Gastroesophageal sphincter (tissue), 4 donors: ENCODE measurements at regions not wholly inside any gene's neighbourhood (a gene's known extent, or its start where the extent isn't known, plus 50 kb on each side); places are given as distances from the start of the nearest gene placed in this dataset.
"Not testable (repeated sequence)": the region's sequence is repeated elsewhere in the genome, so short reads cannot be mapped to it uniquely, and the experiment has no call there.

Source experiments
- ATAC-seq: fragments of 150-250 bp; one replicate; pipeline ENCODE4 v1.9.1; 2016; ENCODE audit warnings: mild to moderate bottlenecking, moderate library complexity
- H3K27ac ChIP-seq, 4 donors: fragments of 200-600 bp; sonication (generic) in 3 of 4; 1 replicate in 3 of 4; 2 replicates in 1 of 4; pipeline ENCODE4 v1.5.1; 2016 to 2019
- H3K27me3 ChIP-seq: fragments of 200-600 bp; sonication (generic); one replicate; pipeline ENCODE4 v1.5.1; 2019
- H3K36me3 ChIP-seq, 2 donors: fragments of 200-600 bp; sonication (generic); one replicate each; pipeline ENCODE4 v1.5.1; 2019; ENCODE audit warnings: control low read depth in 1 of 2
- H3K4me1 ChIP-seq, 3 donors: fragments of 200-600 bp; sonication (generic); 1 replicate in 2 of 3; 2 replicates in 1 of 3; pipeline ENCODE4 v1.5.1; 2016 to 2019; ENCODE audit warnings: control low read depth in 2 of 3
- H3K4me3 ChIP-seq, 2 donors: fragments of 200-600 bp; sonication (generic); one replicate each; pipeline ENCODE4 v1.5.1; 2019; ENCODE audit warnings: mild to moderate bottlenecking in 1 of 2, moderate library complexity in 1 of 2
- H3K9me3 ChIP-seq, 3 donors: fragments of 200-600 bp; sonication (generic); one replicate each; pipeline ENCODE4 v1.5.1; 2017 to 2019; ENCODE audit warnings: control low read depth in 2 of 3
- WGBS, 2 donors: methylation state at CpG; one replicate each; pipeline ENCODE4 v1.1.5; 2018; ENCODE audit warnings: low coverage in 1 of 2; 5-methylcytosine and 5-hydroxymethylcytosine counted together
- TF ChIP-seq, protein P1 (sequence below), 4 experiments: fragments of 200-600 bp in 2 of 4; fragments of 450-650 bp in 2 of 4; sonication (generic) in 1 of 4; IDR thresholded peaks; one replicate each; pipeline ENCODE4 v1.5.1; 2017 to 2019; ENCODE audit warnings: antibody characterized with exemption in 4 of 4, mild to moderate bottlenecking in 2 of 4, moderate library complexity in 2 of 4

DNA sequence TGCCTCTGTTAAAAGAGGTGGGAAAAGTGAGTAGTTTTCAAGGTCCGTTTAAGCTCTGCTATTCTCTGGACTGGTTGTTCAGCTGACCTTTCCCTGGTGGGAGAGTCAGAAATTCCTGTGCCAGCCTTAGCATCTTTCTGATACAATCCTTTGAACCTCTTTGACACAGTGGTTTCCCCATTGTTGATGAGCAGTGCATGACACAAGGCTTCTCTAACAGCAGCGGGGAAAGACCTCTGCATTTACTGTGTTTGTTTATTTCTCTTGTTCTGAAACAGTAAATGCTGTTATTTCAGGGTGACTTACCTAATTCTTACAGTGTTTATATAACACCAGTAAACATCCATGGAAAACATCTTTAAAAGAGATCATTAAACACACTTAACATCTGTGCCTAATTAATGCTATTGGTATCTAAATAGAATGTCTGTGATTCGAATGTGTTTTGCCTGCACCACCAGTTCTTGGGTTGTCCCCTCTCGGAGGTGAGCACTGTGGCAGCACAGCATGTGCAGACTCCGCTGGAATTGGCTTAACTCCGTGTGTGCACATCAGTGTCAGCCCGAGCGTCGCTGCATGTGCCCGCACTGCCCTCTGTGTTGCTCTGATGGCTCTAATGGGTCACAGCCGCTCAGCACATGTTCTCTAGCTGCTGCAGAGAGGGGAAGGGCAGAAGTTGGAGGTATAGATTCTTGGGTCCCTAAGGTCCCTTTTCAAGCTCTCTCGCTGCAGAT lies 104.3 kb downstream of the TBC1D26 start:
- H3K27ac ChIP-seq, H3K36me3 ChIP-seq, H3K9me3 ChIP-seq, ATAC-seq, H3K27me3 ChIP-seq, H3K4me1 ChIP-seq, H3K4me3 ChIP-seq: not testable (repeated sequence)
- 31 to 77% methylated on average over 1 to 3 of the region's 12 CpGs for WGBS, 2 donors

DNA sequence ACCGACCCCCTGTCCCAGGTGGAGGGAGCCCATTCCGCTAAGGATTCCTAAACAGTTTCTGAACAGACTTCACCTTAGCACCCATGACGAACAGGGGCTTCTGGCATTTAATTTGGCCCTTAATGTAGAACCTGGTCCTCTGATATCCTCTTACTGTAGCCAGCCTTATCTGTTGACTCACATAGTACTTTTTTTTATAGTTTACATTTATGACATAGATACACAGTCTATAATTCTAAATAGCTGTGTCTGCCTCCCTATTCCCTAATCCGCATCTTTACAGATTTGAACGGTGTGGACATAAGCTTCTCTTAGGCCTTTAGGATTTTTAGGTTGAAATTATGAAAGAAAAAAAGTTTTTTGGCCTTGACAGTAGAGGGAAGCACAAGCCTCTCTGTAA lies 104.9 kb downstream of the TBC1D26 start:
- not testable (repeated sequence) for H3K27ac ChIP-seq, ATAC-seq, H3K27me3 ChIP-seq, H3K4me1 ChIP-seq, H3K9me3 ChIP-seq, H3K4me3 ChIP-seq, H3K36me3 ChIP-seq
- 78 to 100% methylated on average over 4 to 5 of the region's 5 CpGs for WGBS, 2 donors

DNA sequence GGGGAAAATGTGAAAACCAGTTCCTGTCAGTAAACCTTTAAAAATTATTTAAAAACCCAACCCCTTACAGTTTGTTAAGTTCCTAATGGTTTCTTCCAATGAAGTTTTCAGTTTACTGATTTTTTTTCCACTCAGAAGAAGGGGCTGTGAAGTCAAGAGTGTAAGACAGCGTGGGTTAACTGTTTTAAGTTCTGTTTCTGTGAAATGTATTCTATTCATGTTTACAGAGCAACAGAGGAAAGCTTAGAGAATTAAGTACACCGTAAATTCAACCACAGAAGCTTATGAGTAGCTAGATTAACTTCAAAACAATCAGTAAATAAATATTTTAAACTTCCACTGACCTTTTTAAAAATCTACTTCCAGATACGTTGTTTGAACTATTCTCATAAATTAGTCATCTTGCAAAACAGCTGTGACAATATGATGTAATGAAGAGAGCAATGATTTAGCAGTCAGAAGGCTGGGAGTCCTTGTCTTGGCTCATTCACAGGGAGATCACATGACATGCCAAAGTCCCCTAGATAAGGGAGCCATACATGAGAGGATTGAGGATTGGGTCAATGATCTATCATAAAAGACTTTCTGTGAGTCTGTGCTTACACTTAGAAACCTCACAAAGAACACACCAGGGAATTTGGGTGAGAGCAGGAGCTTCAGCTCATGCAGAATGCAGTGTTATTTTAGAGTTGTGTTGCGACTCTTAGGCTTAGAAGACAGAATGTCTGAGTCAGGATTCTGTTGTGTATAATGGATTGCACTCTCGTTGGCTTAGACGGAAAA lies 97.3 kb upstream of the ADORA2B start:
- WGBS, 2 donors, result 23 to 33% methylated on average over 2 to 5 of the region's 6 CpGs
- H3K27me3 ChIP-seq, H3K4me1 ChIP-seq, H3K27ac ChIP-seq, H3K4me3 ChIP-seq, H3K36me3 ChIP-seq, H3K9me3 ChIP-seq: not testable (repeated sequence)
- ATAC-seq, result peak; percentile 69

DNA sequence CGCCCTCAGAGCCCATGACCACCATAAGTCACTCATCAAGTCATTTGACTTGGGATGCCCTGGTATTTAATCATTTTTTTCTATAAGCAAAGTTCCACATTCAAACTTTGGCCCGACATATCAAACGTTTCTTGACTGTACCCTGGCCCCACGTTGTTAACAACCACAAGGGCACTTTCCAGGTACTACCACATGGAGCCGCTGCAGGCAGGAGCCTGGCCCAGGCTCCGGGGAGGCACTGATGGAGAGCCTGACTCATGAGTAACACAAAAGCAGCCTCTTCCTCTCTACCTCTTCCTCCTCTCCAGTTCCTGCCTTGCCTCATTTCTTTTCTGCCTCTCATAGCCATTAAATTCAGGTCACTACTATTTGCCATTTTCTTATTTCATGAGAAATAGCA lies 95.9 kb upstream of the ADORA2B start:
- TF ChIP-seq, protein P1, sequence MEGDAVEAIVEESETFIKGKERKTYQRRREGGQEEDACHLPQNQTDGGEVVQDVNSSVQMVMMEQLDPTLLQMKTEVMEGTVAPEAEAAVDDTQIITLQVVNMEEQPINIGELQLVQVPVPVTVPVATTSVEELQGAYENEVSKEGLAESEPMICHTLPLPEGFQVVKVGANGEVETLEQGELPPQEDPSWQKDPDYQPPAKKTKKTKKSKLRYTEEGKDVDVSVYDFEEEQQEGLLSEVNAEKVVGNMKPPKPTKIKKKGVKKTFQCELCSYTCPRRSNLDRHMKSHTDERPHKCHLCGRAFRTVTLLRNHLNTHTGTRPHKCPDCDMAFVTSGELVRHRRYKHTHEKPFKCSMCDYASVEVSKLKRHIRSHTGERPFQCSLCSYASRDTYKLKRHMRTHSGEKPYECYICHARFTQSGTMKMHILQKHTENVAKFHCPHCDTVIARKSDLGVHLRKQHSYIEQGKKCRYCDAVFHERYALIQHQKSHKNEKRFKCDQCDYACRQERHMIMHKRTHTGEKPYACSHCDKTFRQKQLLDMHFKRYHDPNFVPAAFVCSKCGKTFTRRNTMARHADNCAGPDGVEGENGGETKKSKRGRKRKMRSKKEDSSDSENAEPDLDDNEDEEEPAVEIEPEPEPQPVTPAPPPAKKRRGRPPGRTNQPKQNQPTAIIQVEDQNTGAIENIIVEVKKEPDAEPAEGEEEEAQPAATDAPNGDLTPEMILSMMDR (IDR thresholded peaks at IDR 0.05), result peak in 1 of 4 experiments; percentile 23
- ATAC-seq, H3K9me3 ChIP-seq, H3K27ac ChIP-seq, H3K4me1 ChIP-seq, H3K27me3 ChIP-seq, H3K4me3 ChIP-seq, H3K36me3 ChIP-seq: not testable (repeated sequence)
- 28 to 32% methylated on average over 6 of the region's 6 CpGs for WGBS, 2 donors

DNA sequence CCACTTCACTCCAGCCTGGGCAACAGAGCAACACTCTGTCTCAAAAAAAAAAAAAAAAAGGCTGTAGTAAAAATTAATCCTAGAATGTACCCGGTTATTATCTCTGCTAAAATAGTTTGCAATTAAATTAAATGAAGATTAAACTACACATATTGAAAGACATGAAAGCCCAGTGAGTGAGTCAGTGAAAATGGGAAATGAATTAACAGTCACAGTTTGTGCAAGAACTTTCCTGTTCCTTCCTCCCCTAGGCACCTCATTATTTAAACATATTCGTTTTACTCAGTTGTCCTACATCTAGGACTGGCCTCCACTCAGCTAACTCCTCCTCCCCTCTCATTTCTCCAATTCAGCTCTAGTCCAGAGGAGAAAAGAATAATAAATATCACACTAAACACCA lies 94.9 kb upstream of the ADORA2B start:
- not testable (repeated sequence) for H3K4me3 ChIP-seq, H3K36me3 ChIP-seq, ATAC-seq, H3K9me3 ChIP-seq, H3K4me1 ChIP-seq, H3K27ac ChIP-seq, H3K27me3 ChIP-seq
- 33 to 58% methylated on average over 1 to 2 of the region's 2 CpGs for WGBS, 2 donors

DNA sequence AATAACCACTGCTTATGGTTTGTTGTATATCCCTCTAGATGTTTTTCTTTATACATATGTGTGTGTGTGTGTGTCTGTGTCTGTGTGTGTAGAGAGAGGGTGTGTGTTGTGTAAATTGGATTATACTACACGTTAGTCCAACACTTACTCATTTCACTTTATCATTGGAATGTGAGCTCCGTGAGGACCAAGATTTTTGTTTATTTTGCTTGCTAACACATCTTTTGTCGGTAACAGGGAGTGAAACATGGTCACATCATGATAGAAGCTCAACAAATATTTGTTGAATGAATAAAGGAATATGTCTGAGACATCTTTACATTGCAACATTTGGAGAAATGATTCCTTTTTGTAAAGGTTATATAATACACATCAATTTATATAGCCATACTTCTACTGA lies 94.2 kb upstream of the ADORA2B start:
- not testable (repeated sequence) for H3K4me3 ChIP-seq, H3K27me3 ChIP-seq, H3K9me3 ChIP-seq, H3K4me1 ChIP-seq, ATAC-seq, H3K27ac ChIP-seq, H3K36me3 ChIP-seq
- whole genome bisulfite sequencing, 2 donors, result 60 to 74% methylated on average over 3 of the region's 3 CpGs

DNA sequence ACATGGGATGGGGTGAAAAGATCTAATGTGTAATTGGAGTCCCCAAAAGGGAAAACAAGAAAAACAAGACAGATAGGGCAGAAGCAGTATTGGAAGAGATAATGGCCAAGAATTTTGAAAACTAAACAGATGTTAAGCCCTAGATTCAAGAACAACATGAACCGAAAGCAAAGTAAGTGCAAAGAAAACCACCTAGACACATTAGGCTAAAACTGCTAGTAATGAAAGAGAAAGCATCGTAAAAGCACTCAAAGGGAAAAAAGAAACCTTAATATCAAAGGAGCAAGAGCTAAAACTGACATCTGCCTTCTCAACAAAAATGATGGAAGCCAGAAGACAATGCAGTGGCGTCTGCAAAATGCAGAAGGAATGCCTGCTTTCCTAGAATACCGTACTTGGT lies 92.1 kb upstream of the ADORA2B start:
- not testable (repeated sequence) for H3K9me3 ChIP-seq, H3K36me3 ChIP-seq, H3K4me1 ChIP-seq, ATAC-seq, H3K27me3 ChIP-seq, H3K4me3 ChIP-seq, H3K27ac ChIP-seq
- no CpG with 5 or more reads among the region's 4 CpGs for WGBS, 2 donors

DNA sequence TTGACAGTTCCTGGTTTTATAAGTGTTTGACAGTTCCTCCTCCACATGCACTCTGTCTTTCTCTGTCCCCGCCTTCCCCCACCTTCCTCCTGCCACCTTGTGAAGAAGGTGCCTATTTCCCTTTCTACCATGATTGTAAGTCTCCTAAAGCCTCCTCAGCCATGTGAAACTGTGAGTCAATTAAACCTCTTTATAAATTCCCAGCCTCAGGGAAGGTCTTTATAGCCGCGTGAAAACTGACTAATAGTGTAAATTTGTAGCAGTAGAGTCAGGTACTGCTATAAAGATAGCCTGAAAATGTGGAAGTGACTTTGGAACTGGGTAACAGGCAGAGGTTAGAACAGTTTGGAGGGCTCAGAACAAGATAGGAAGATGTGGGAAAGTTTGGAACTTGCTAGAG lies 88.7 kb upstream of the ADORA2B start:
- not testable (repeated sequence) for H3K27ac ChIP-seq, H3K27me3 ChIP-seq, H3K9me3 ChIP-seq, H3K4me3 ChIP-seq, ATAC-seq, H3K36me3 ChIP-seq, H3K4me1 ChIP-seq
- no CpG with 5 or more reads among the region's 3 CpGs for WGBS, 2 donors

DNA sequence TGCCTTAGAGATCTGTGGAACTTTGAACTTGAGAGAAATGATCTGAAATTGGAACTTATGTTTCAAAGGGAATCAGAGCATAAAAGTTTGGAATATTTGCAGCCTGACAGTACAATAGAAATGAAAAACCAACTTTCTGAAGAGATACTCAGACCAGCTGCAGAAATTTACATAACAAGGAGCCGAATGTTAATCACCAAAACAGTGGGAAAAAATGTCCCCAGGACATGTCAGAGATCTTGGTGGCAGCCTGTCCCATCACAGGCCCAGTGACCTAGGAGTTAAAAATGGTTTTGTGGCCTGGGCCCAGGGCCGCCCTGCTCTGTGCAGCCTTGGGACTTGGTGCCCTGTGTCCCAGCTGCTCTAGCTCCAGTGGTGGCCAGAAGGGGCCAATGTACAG lies 88.2 kb upstream of the ADORA2B start:
- not testable (repeated sequence) for ATAC-seq
- 83% methylated on average over 1 of the region's 2 CpGs for WGBS, 2 donors

DNA sequence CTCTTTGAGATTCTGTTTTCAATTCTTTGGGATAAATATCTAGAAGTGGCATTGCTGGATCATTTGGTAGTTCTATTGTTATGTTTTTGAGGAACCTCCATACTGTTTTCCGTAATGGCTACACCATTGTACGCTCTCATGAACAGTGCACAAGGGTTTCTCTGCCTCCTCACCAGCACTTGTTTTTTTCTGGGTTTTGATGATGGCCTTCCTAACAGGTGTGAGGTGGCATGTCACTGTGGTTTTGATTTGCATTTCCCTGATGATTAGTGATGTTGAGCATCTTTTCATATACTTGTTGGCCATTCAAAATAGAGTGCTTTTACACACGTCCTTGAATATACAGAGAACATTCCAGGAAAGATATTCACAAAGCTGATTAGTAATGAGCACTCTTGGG lies 86.8 kb upstream of the ADORA2B start:
- 50 to 100% methylated on average over 1 of the region's 3 CpGs for WGBS, 2 donors
- H3K36me3 ChIP-seq, ATAC-seq, H3K27ac ChIP-seq, H3K4me1 ChIP-seq, H3K9me3 ChIP-seq, H3K27me3 ChIP-seq, H3K4me3 ChIP-seq: not testable (repeated sequence)

More for the DNA sequence above, 88.2 kb upstream of the ADORA2B start:
- H3K27me3 ChIP-seq, H3K9me3 ChIP-seq, H3K4me3 ChIP-seq, H3K36me3 ChIP-seq, H3K4me1 ChIP-seq, H3K27ac ChIP-seq: not testable (repeated sequence)

DNA sequence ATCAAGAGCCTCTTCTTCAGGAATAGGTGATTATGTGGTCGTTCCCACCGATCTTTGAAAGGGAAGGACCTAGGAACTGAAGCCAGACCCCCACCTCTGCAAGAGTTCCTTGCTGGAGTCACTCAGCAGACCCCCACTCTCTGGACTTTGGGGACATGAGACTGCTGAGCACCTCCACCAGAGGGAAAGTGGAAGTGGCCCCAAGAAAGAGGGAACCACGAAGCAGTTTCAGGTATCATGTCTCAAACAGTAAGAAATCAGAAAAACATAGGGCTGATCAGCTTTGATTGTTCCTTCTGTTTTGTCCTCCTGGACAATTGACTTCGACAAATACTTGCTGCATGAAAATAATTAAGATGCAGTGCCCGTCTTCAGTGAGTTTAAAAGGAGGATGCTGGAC lies 84.2 kb upstream of the ADORA2B start:
- 90 to 100% methylated on average over 2 to 4 of the region's 5 CpGs for WGBS, 2 donors
- ATAC-seq, H3K4me1 ChIP-seq, H3K27me3 ChIP-seq, H3K36me3 ChIP-seq, H3K27ac ChIP-seq, H3K4me3 ChIP-seq, H3K9me3 ChIP-seq: not testable (repeated sequence)

DNA sequence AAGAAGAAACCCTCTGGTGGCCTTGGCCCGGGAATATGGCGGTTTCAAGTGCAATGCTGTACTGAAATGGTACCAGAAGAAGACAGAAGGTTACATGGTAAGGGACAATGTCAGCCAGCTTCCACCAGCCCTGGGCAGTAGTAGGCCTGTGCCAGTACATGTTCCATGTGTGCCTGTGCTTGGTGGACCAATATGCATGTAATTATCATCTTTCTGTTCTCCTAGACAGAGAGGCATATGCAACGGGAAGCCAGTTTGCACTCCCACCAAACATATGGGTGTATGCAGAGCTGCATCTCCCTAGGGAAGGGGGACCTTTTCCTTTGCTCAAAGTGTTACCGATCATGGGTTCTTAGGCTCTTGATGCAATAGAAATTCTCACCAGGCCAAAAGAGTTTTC lies 80.9 kb upstream of the ADORA2B start:
- not testable (repeated sequence) for ATAC-seq

DNA sequence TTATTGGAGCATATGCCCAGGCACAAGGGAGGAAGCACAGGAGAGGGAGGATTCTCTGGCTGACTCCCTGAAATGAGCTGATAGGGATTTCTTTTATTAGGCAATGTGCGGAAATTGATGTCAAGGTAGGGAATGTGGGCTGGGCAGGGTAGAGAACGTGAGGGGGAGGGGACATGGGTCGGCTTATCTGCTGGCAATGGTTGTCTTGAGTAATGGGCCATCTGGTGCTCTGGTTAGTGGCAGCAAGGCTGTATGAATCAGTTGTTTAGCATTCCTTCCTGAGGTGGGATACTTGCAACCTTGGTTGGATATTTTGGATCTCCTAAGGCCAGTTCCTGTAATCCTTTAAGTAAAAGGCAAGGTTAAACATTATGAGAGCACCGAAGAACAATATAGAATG lies 80.5 kb upstream of the ADORA2B start:
- not testable (repeated sequence) for H3K4me3 ChIP-seq, H3K36me3 ChIP-seq, H3K27ac ChIP-seq, H3K9me3 ChIP-seq, ATAC-seq, H3K27me3 ChIP-seq, H3K4me1 ChIP-seq
- WGBS, 2 donors, result 55% methylated on average over 4 of the region's 4 CpGs; no CpG with 5 or more reads in 1 of the 2 donors

More for the DNA sequence above, 80.9 kb upstream of the ADORA2B start:
- not testable (repeated sequence) for H3K36me3 ChIP-seq, H3K4me1 ChIP-seq, H3K9me3 ChIP-seq, H3K4me3 ChIP-seq, H3K27me3 ChIP-seq, H3K27ac ChIP-seq
- WGBS, 2 donors, result 96% methylated on average over 3 of the region's 4 CpGs; no CpG with 5 or more reads in 1 of the 2 donors
